SK-N-SH (cell line): ENCODE measurements at regions not wholly inside any gene's neighbourhood (a gene's known extent, or its start where the extent isn't known, plus 50 kb on each side); places are given as distances from the start of the nearest gene placed in this dataset.

Experiments
- CTCF ChIA-PET: fragments of 300-600, 350-600 bp; formaldehyde crosslinking; extraction: SDS; loops from one replicate; lab custom pipeline; 2021; lab: Yijun Ruan, JAX
- POLR2A ChIA-PET: fragments of 350-600 bp; sonication (Branson Sonifier 250); formaldehyde crosslinking; extraction: SDS; loops from one replicate; lab custom pipeline; 2020; ENCODE audit warnings: antibody characterized with exemption, inconsistent platforms; lab: Yijun Ruan, JAX
- DNase-seq: peaks from one replicate; pipeline ENCODE4 v3.0.0; 2012
- H2AFZ ChIP-seq: fragments of 200-600 bp; sonication (generic); 2 replicates; pipeline ENCODE4 v1.8.1; 2016; ENCODE audit warnings: antibody characterized with exemption, mild to moderate bottlenecking, low read depth
- H3F3A ChIP-seq: fragments of 200-600 bp; sonication (generic); replicated peaks from 2 replicates; pipeline ENCODE3; 2016; ENCODE audit warnings: antibody characterized with exemption, mild to moderate bottlenecking; ENCODE audit not compliant: insufficient read depth
- H3K27ac ChIP-seq, 2 experiments: fragments of 200-500 bp in 1 of 2; fragments of 200-600 bp in 1 of 2; sonication (Bioruptor generic) in 1 of 2; sonication (generic), shearing (Covaris generic) in 1 of 2; 2 replicates each; pipeline versions ENCODE4 v1.5.1 to v1.6.1; 2014 to 2016; ENCODE audit warnings: low read depth in 2 of 2, inconsistent platforms in 1 of 2, low read length in 1 of 2, mild to moderate bottlenecking in 1 of 2, mixed read lengths in 1 of 2
- H3K27me3 ChIP-seq: fragments of 200-600 bp; sonication (generic), shearing (Covaris generic); 2 replicates; pipeline ENCODE4 v1.6.1; 2016; ENCODE audit warnings: mixed run types; ENCODE audit not compliant: insufficient read depth
- H3K36me3 ChIP-seq, 2 experiments: fragments of 200-500 bp in 1 of 2; fragments of 200-600 bp in 1 of 2; sonication (Bioruptor generic) in 1 of 2; sonication (generic) in 1 of 2; replicated peaks in 1 of 2; 2 replicates each; pipeline versions ENCODE3 to v1.5.1; 2014 to 2016; ENCODE audit warnings: low read length in 1 of 2, mild to moderate bottlenecking in 1 of 2; ENCODE audit not compliant: insufficient read depth in 2 of 2, control insufficient read depth in 1 of 2
- H3K4me1 ChIP-seq, 2 experiments: fragments of 200-500 bp in 1 of 2; fragments of 200-600 bp in 1 of 2; sonication (Bioruptor generic) in 1 of 2; sonication (generic), shearing (Covaris generic) in 1 of 2; 2 replicates each; pipeline versions ENCODE4 v1.5.1 to v1.6.1; 2014 to 2016; ENCODE audit warnings: low read depth in 1 of 2, low read length in 1 of 2, mixed run types in 1 of 2; ENCODE audit not compliant: insufficient read depth in 2 of 2, control insufficient read depth in 1 of 2
- H3K4me2 ChIP-seq: fragments of 200-600 bp; sonication (generic), shearing (Covaris generic); 2 replicates; pipeline ENCODE4 v1.6.1; 2017; ENCODE audit warnings: mixed run types
- H3K4me3 ChIP-seq, 2 experiments: fragments of 200-500 bp in 1 of 2; fragments of 200-600 bp in 1 of 2; sonication (Bioruptor generic) in 1 of 2; sonication (generic), shearing (Covaris generic) in 1 of 2; 2 replicates each; pipeline versions ENCODE4 v1.5.1 to v1.8.1; 2014 to 2016; ENCODE audit warnings: low read depth in 2 of 2, inconsistent platforms in 1 of 2, low read length in 1 of 2, mild to moderate bottlenecking in 1 of 2, mixed read lengths in 1 of 2, moderate library complexity in 1 of 2
- H3K79me2 ChIP-seq: fragments of 200-600 bp; sonication (generic); 2 replicates; pipeline ENCODE4 v1.8.1; 2017; ENCODE audit warnings: mild to moderate bottlenecking; ENCODE audit not compliant: insufficient read depth
- H3K9ac ChIP-seq: fragments of 200-600 bp; sonication (generic); 2 replicates; pipeline ENCODE4 v1.6.1; 2017; ENCODE audit warnings: mixed run types
- H3K9me2 ChIP-seq: fragments of 200-600 bp; sonication (generic); 2 replicates; pipeline ENCODE4 v1.6.1; 2017; ENCODE audit warnings: mixed run types
- H3K9me3 ChIP-seq: fragments of 200-600 bp; sonication (generic); 2 replicates; pipeline ENCODE4 v1.6.1; 2017; ENCODE audit warnings: mixed run types, mild to moderate bottlenecking, moderate library complexity
- H4K20me1 ChIP-seq: fragments of 200-600 bp; sonication (generic); 2 replicates; pipeline ENCODE4 v1.6.1; 2017; ENCODE audit warnings: mild to moderate bottlenecking, mixed run types; ENCODE audit not compliant: insufficient read depth
- CTCF ChIP-seq: fragments of 200-600 bp; sonication (generic); IDR thresholded peaks from 2 replicates; pipeline ENCODE4 v1.6.1; 2017; ENCODE audit warnings: antibody characterized with exemption, mild to moderate bottlenecking, moderate library complexity
- ELF1 ChIP-seq: IDR thresholded peaks from 2 replicates; pipeline ENCODE4 v1.4.0; 2012
- EP300 ChIP-seq, 2 experiments: IDR thresholded peaks; 2 replicates each; pipeline versions ENCODE4 v1.4.0 to v1.6.1; 2012; ENCODE audit warnings: borderline replicate concordance in 1 of 2, low read depth in 1 of 2, low read length in 1 of 2
- EZH2phosphoT487 ChIP-seq: fragments of 200-600 bp; sonication (generic); IDR thresholded peaks from 2 replicates; pipeline ENCODE4 v1.6.1; 2017; ENCODE audit warnings: low read depth, mixed run types, mild to moderate bottlenecking, antibody characterized with exemption, moderate library complexity, borderline replicate concordance
- FOSL2 ChIP-seq: IDR thresholded peaks from 2 replicates; pipeline ENCODE4 v1.4.0; 2012; ENCODE audit warnings: low read depth, mild to moderate bottlenecking, moderate library complexity, borderline replicate concordance
- FOXM1 ChIP-seq: IDR thresholded peaks from 2 replicates; pipeline ENCODE4 v1.4.0; 2012; ENCODE audit warnings: low read depth, mild to moderate bottlenecking
- GATA2 ChIP-seq: sonication (generic); formaldehyde crosslinking; IDR thresholded peaks from 2 replicates; pipeline ENCODE4 v1.5.0; 2020; ENCODE audit warnings: mild to moderate bottlenecking, missing genetic modification reagents
- IRF3 ChIP-seq: fragments of 150-350 bp; IDR thresholded peaks from 2 replicates; pipeline ENCODE4 v1.6.1; 2016; ENCODE audit warnings: mild to moderate bottlenecking, low read depth, low read length
- MAX ChIP-seq: IDR thresholded peaks from 2 replicates; pipeline ENCODE4 v1.4.0; 2012; ENCODE audit warnings: low read depth
- NFIC ChIP-seq: IDR thresholded peaks from 2 replicates; pipeline ENCODE4 v1.4.0; 2012; ENCODE audit warnings: borderline replicate concordance
- POLR2AphosphoS5 ChIP-seq: IDR thresholded peaks from 2 replicates; pipeline ENCODE4 v1.6.1; 2012; ENCODE audit warnings: low read depth, low read length
- RCOR1 ChIP-seq: fragments of 150-350 bp; IDR thresholded peaks from 2 replicates; pipeline ENCODE4 v1.6.1; 2017; ENCODE audit warnings: antibody characterized with exemption, low read length
- RXRA ChIP-seq: IDR thresholded peaks from 2 replicates; pipeline ENCODE4 v1.4.0; 2012; ENCODE audit warnings: low read depth, mild to moderate bottlenecking, borderline replicate concordance
- SIN3A ChIP-seq: IDR thresholded peaks from 2 replicates; pipeline ENCODE4 v1.6.1; 2012; ENCODE audit warnings: low read depth, mild to moderate bottlenecking, low read length, moderate library complexity, borderline replicate concordance
- TAF1 ChIP-seq: IDR thresholded peaks from 2 replicates; pipeline ENCODE4 v1.6.1; 2012; ENCODE audit warnings: low read depth, mild to moderate bottlenecking, low read length, moderate library complexity, borderline replicate concordance
- TCF12 ChIP-seq: IDR thresholded peaks from 2 replicates; pipeline ENCODE4 v1.4.0; 2012
- TEAD4 ChIP-seq: IDR thresholded peaks from 2 replicates; pipeline ENCODE4 v1.4.0; 2012; ENCODE audit warnings: mild to moderate bottlenecking, borderline replicate concordance; ENCODE audit not compliant: insufficient read depth
- USF1 ChIP-seq: IDR thresholded peaks from 2 replicates; pipeline ENCODE4 v1.4.0; 2012; ENCODE audit warnings: low read depth, borderline replicate concordance
- USF2 ChIP-seq: fragments of 150-350 bp; IDR thresholded peaks from 2 replicates; pipeline ENCODE4 v1.6.1; 2017; ENCODE audit warnings: antibody characterized with exemption, low read length, low read depth, borderline replicate concordance
- ZBTB33 ChIP-seq: IDR thresholded peaks from 2 replicates; pipeline ENCODE4 v1.4.0; 2012; ENCODE audit warnings: low read depth, borderline replicate concordance
- WGBS: methylation state at CpG from one replicate; pipeline ENCODE4 v1.1.6; 2017; ENCODE audit warnings: low lambda C conversion rate; 5-methylcytosine and 5-hydroxymethylcytosine counted together

GRCh38 chr6:95790787-95791186, 213.5 kb downstream of the MANEA start:
- Histone ChIP-seq H3K9ac (no peak overlapping the region), H3K36me3 (no peaks in the 10 kb centered on the region), H2AFZ (no peak overlapping the region), H3K27ac (no peak overlapping the region), H3K4me3 (no peak overlapping the region), H3K9me2 (no peaks in the 10 kb centered on the region), H3K4me2 (no peak overlapping the region), H3K4me1 (no peaks in the 10 kb centered on the region), H3K27me3 (no peaks in the 10 kb centered on the region), H3K79me2 (no peaks in the 10 kb centered on the region), H3F3A (no peaks in the 10 kb centered on the region), H3K9me3 (no peaks in the 10 kb centered on the region), H4K20me1 (no peaks in the 10 kb centered on the region)
- WGBS = 25% methylated on average over 7 of the region's 7 CpGs
- ChIA-PET CTCF (no interaction called here), POLR2A (no interaction called here)
- no peak for TF ChIP-seq SIN3A
- no peak for TF ChIP-seq GATA2 (CRISPR knock-in tag)
- TF ChIP-seq TEAD4 = no peak
- TF ChIP-seq FOSL2 = no peak
- TF ChIP-seq RXRA = no peak
- no peak for TF ChIP-seq USF1
- no peak for TF ChIP-seq MAX
- TF ChIP-seq USF2 = no peak
- no peak for TF ChIP-seq EZH2phosphoT487
- no peak for TF ChIP-seq CTCF
- no peak for TF ChIP-seq TAF1
- no peak for TF ChIP-seq TCF12
- no peak for TF ChIP-seq IRF3
- no peak for TF ChIP-seq ELF1
- no peak for TF ChIP-seq POLR2AphosphoS5
- no peak for TF ChIP-seq EP300 (IDR thresholded peaks at IDR 0.05; ENCODE audit: borderline replicate concordance in 1 of 2, low read depth in 1 of 2, low read length in 1 of 2)
- no peak for TF ChIP-seq FOXM1
- TF ChIP-seq ZBTB33 = no peak
- no peak for TF ChIP-seq NFIC
- no peak for TF ChIP-seq RCOR1
- DNase-seq = no peak
